ENCODE measurements at regions not wholly inside any gene's neighbourhood (a gene's known extent, or its start where the extent isn't known, plus 50 kb on each side); places are given as distances from the start of the nearest gene placed in this dataset.

DNA sequence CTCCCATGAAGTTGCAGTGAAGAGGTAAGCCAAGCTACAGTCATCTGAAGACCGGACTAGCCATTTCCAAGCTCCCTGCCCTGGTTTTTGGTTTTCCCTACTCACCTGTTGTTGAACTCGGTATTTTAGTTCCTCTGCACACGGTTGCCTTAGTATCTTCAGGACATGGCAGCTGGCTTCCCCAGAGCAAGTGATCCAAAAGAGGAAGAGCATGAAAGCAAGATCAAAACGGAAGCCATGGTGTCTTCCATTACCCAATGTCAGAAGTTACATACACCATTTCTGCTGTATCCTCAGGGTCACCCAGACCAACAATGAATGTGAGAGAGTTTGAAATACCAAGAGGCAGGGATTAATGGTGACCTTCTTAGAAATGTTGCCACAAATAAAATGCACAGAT is 276.6 kb upstream of the CNR1 start:
- TF ChIP-seq, protein P1, sequence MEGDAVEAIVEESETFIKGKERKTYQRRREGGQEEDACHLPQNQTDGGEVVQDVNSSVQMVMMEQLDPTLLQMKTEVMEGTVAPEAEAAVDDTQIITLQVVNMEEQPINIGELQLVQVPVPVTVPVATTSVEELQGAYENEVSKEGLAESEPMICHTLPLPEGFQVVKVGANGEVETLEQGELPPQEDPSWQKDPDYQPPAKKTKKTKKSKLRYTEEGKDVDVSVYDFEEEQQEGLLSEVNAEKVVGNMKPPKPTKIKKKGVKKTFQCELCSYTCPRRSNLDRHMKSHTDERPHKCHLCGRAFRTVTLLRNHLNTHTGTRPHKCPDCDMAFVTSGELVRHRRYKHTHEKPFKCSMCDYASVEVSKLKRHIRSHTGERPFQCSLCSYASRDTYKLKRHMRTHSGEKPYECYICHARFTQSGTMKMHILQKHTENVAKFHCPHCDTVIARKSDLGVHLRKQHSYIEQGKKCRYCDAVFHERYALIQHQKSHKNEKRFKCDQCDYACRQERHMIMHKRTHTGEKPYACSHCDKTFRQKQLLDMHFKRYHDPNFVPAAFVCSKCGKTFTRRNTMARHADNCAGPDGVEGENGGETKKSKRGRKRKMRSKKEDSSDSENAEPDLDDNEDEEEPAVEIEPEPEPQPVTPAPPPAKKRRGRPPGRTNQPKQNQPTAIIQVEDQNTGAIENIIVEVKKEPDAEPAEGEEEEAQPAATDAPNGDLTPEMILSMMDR (IDR thresholded peaks at IDR 0.05; ENCODE audit: low read depth, low read length, poor library complexity, severe bottlenecking), result no peak
- TF ChIP-seq EZH2phosphoT487 (IDR thresholded peaks at IDR 0.05; ENCODE audit: borderline replicate concordance, low read length), result no peak

Data from DOHH2 (cell line).